ENCODE measurements at regions not wholly inside any gene's neighbourhood (a gene's known extent, or its start where the extent isn't known, plus 50 kb on each side); places are given as distances from the start of the nearest gene placed in this dataset.

- WGBS (ENCODE audit: missing lambda C conversion rate), result 31% methylated on average over 5 of the region's 5 CpGs
Observed at GRCh38 chr11:26204839-26205238, 127.1 kb upstream of the ANO3 start.

GRCh38 chr11:26219183-26220117 is 112.5 kb upstream of the ANO3 start:
- DNase-seq (ENCODE audit: low read depth in 1 of 2, low spot score in 1 of 2) (no peak), ATAC-seq (no peak), FAIRE-seq (no peak)
- Histone ChIP-seq H3K4me2 (0 out of 3 replicates have a peak overlapping the region, but pooled peaks have one; percentile 17), H3K9me3 (no peaks in the 10 kb centered on the region), H3K27ac (no peak overlapping the region), H3K4me3 (no peak overlapping the region), H3K4me1 (no peaks in the 10 kb centered on the region)
- WGBS (ENCODE audit: missing lambda C conversion rate), result 27% methylated on average over 4 of the region's 4 CpGs
- TF ChIP-seq CHD2 (IDR thresholded peaks at IDR 0.05; ENCODE audit: low read length, partially characterized antibody), result no peak
- TF ChIP-seq JUN (IDR thresholded peaks at IDR 0.05), result no peak
- TF ChIP-seq CBX2 (IDR thresholded peaks at IDR 0.05; ENCODE audit: borderline replicate concordance, low read depth), result no peak
- POLR2A ChIA-PET, result no interaction called here
- CTCF ChIA-PET, result interaction anchor here (1.0 to 1.5 kb wide), 2 partner anchors 30 to 238 kb away, joined by 3 to 4 read pairs; no protein-coding TSS in a partner anchor

More at GRCh38 chr11:26204839-26205238, 127.1 kb upstream of the ANO3 start:
- no peak for DNase-seq (ENCODE audit: low read depth in 1 of 2, low spot score in 1 of 2)
- Histone ChIP-seq H3K9me3 (no peaks in the 10 kb centered on the region), H3K4me3 (no peak overlapping the region), H3K4me1 (peaks cover 6% of the 10 kb centered on the region; the same call in 1 of the 3 replicates), H3K27ac (no peak overlapping the region), H3K4me2 (no peak overlapping the region)
- FAIRE-seq, result no peak
- TF ChIP-seq HDAC2 (IDR thresholded peaks at IDR 0.05) (no peak), TP53 (CRISPR knock-in tag; IDR thresholded peaks at IDR 0.05) (no peak), MYC (IDR thresholded peaks at IDR 0.05; ENCODE audit: borderline replicate concordance, low read length) (no peak), TFCP2L1 (CRISPR knock-in tag; IDR thresholded peaks at IDR 0.05) (no peak)
- ChIA-PET POLR2A (no interaction called here), CTCF (no interaction called here)
- ATAC-seq, result no peak

- TF ChIP-seq GATA3 (IDR thresholded peaks at IDR 0.05; ENCODE audit: borderline replicate concordance) (no peak), NPAS2 (CRISPR knock-in tag; IDR thresholded peaks at IDR 0.05; ENCODE audit: borderline replicate concordance) (no peak), CBX2 (IDR thresholded peaks at IDR 0.05; ENCODE audit: borderline replicate concordance, low read depth) (no peak)
- ChIA-PET CTCF (no interaction called here), POLR2A (no interaction called here)
- DNase-seq (ENCODE audit: low read depth in 1 of 2, low spot score in 1 of 2) (no peak), FAIRE-seq (no peak), ATAC-seq (no peak)
- H3K27ac ChIP-seq, result no peak overlapping the region
- H3K4me1 ChIP-seq, result peaks cover 26% of the 10 kb centered on the region
- no peak overlapping the region for H3K4me3 ChIP-seq
- WGBS (ENCODE audit: missing lambda C conversion rate), result 65% methylated on average over 1 of the region's 1 CpG
- H3K9me3 ChIP-seq, result no peaks in the 10 kb centered on the region
- no peak overlapping the region for H3K4me2 ChIP-seq
Observed at GRCh38 chr11:26225646-26226045, 106.3 kb upstream of the ANO3 start.

GRCh38 chr11:26227301-26227746 is 104.6 kb upstream of the ANO3 start:
- FAIRE-seq (no peak), ATAC-seq (peak; percentile 66 to 77; a peak in 5 of 6 replicates), DNase-seq (ENCODE audit: low read depth in 1 of 2, low spot score in 1 of 2) (peak; percentile 2 to 43)
- 3% methylated on average over 5 of the region's 5 CpGs for WGBS (ENCODE audit: missing lambda C conversion rate)
- peak overlapping the region; percentile 39 to 64; a peak in 3 of 6 replicates for H3K27ac ChIP-seq
- POLR2A ChIA-PET, result no interaction called here
- peak overlapping the region; percentile 54 for H3K4me2 ChIP-seq
- no peak overlapping the region for H3K4me3 ChIP-seq
- CTCF ChIA-PET, result interaction anchor here (1.1 to 2.5 kb wide), 3 partner anchors 9 to 246 kb away, joined by 3 to 12 read pairs (median 3); no protein-coding TSS in a partner anchor
- H3K4me1 ChIP-seq, result peaks cover 26% of the 10 kb centered on the region
- H3K9me3 ChIP-seq, result no peaks in the 10 kb centered on the region
- peak; percentile 66 to 80 for TF ChIP-seq RAD21 (conservative IDR thresholded peaks at IDR 0.05 in 1 of 2, IDR thresholded peaks at IDR 0.05 in 1 of 2)
- TF ChIP-seq EHMT2 (IDR thresholded peaks at IDR 0.05; ENCODE audit: low read depth), result no peak
- peak; percentile 61 for TF ChIP-seq CTCF (IDR thresholded peaks at IDR 0.05)
- TF ChIP-seq MAFK (IDR thresholded peaks at IDR 0.05; ENCODE audit: partially characterized antibody), result no peak
- TF ChIP-seq SMC3 (IDR thresholded peaks at IDR 0.05), result peak; percentile 65
- TF ChIP-seq TFCP2L1 (CRISPR knock-in tag; IDR thresholded peaks at IDR 0.05), result no peak
- no peak for TF ChIP-seq BHLHE40 (IDR thresholded peaks at IDR 0.05; ENCODE audit: low read depth, low read length)
- TF ChIP-seq MYC (IDR thresholded peaks at IDR 0.05; ENCODE audit: borderline replicate concordance, low read length), result no peak
- no peak for TF ChIP-seq REST (IDR thresholded peaks at IDR 0.05)
- no peak for TF ChIP-seq FOXS1 (CRISPR knock-in tag; IDR thresholded peaks at IDR 0.05)
- TF ChIP-seq NPAS2 (CRISPR knock-in tag; IDR thresholded peaks at IDR 0.05; ENCODE audit: borderline replicate concordance), result no peak

All from A549 (cell line).